Ureter (tissue), 1 donor: ENCODE measurements at regions not wholly inside any gene's neighbourhood (a gene's known extent, or its start where the extent isn't known, plus 50 kb on each side); places are given as distances from the start of the nearest gene placed in this dataset.

Experiments
- DNase-seq: peaks from one replicate; pipeline ENCODE4 v3.0.0-alpha.2; 2020; ENCODE audit warnings: low spot score
- donor health status: DM: yes; HTN: yes; CAD: no.

DNA sequence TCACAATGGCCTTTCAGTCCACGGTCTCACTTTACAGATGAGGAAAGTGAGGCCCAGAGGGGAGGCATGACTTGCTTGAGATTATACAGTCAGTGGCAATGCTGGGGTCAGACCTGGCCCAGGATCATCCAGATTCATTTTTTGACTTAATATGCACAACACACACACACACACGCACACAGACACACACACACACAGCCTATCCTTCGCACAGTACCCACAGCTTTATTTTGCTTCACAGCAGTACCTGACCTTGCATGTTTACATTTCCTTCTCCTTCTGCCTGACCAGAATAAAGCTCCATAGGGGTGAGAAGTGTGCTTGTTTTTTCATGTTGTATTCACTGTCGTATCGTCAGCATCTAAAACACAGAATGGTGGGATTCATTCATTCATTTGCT, 79.8 kb downstream of the VEGFA start:
- no peak for DNase-seq

DNA sequence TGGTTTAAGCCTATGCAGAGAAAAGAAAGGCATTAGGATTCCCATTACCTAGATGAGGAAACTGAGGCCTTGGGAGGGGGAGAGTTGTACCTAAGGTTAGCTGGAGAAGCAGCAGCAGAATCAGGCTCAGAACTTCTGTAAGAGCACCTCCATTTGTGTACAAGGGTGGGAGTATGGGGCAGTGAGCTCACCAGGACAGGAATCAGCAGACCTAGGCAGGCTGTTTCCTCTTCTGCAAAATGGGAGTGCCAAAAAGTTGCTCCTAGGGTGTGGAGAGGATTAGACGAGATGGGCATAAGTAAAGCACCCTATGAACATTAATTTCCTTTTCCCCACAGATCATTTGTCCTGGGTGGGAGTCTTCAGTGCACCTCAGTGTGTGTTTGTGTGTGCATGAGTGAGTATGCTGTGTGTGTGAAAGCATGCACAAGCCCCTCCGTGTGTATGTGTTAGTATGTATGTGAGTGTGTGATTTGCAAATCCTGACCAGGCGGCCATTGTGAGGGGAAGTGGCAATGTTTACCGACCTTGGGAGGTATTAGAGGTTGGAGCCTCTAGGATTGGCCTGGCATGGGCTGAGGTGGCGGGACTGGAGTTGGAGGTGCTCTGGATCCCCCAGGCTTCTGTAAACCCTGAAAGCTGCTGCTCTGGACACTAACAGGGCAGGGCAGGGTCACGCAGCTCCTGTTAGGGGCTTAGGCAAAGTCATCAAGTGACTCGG, 78.8 kb downstream of the VEGFA start:
- DNase-seq: no peak

DNA sequence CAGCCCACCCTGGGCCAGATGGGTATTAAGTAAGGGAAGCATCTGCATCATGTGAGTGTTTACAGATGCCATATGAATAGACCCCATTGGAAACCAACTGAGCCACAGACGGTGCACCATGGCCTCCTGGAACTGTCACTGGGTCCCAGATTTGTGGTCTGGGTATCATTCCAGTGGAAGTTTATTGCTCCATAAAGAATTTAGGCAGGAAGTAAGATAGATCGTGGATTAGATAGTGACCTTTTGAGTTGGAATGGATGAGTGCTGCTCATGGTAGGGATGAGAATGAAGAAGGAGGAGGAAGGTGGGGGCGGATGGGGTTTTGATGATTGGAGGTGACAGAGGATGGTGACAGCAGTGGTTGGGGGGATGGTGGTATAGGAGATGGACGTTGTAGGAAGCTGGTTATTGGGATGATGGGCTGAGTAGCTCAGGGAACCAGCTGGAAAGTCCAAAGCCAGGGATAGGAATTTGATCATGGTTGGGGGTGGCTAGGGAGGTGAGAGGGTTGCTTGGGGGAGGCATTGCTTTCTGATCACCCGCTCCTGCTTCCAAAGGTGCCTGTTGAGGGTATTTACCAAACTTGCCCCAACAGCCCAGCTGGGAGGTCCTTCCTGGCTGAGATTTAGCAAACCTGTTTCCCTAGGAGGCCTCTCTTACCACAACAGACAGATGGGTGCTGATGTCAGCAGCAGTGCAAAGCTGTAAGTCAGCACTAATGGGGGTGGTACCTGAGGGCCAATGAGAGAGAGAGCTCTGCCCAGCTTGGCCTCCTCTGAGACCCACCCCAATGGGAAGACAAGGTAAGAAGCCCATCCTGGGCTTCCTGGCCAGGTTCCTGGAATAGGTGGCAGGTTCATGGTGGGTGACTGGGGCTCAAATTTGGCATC, 78.0 kb downstream of the VEGFA start:
- no peak for DNase-seq

DNA sequence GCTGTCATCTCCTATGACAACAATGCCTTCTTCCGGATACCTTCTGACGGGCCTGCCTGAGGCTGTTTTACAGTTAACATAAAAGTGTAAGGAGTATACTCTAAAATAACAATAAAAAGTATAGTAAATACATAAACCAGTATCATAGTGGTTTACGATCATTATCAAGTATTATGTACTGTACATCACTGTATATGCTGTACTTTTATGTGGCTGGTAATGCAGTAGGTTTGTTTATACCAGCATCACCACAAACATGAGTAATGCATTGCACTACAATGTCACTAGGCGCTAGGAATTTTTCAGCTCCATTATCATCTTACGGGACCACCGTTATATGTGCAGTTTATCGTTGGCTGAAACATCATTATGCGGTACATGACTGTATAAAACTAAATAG, 76.5 kb downstream of the VEGFA start:
- DNase-seq: no peak

DNA sequence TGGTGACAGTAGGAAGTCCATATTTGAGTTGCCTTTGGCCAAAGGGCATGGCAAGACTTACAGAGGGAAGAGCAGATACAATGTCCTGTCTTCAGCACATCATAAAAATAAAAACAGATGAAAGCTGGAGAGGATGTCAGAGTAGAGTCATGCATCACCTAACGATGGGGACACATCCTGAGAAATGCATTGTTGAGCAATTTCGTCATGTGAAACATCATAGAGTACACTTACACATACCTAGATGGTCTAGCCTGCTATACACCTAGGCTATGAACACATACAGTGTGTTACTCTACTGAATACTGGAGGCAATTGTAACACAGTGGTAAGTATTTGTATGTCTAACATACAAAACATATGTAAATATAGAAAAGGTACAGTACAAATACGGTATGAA, 75.6 kb downstream of the VEGFA start:
- DNase-seq: no peak

DNA sequence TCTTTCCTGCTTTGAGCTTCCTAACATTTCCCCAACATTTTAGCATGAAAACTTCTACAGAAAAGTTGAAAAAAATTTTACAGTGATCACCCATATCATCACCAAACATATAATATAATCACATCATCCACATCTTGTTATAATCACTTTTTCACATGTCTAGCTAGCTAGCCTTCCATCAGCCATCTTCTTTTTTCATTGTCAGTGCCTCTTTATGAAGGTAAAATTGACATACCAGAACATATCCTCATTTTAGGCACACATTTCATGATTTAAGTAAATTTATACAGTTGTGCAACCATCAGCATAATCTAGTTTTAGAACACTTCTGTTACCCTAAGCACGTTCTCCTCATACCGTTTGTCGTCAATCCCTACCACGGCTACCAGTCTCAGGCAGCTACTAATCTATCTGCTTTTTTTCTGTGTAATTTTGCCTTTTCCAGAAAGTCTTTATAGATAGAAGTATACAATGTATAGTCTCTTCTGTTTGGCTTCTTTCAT, 73.7 kb downstream of the VEGFA start:
- DNase-seq: no peak

DNA sequence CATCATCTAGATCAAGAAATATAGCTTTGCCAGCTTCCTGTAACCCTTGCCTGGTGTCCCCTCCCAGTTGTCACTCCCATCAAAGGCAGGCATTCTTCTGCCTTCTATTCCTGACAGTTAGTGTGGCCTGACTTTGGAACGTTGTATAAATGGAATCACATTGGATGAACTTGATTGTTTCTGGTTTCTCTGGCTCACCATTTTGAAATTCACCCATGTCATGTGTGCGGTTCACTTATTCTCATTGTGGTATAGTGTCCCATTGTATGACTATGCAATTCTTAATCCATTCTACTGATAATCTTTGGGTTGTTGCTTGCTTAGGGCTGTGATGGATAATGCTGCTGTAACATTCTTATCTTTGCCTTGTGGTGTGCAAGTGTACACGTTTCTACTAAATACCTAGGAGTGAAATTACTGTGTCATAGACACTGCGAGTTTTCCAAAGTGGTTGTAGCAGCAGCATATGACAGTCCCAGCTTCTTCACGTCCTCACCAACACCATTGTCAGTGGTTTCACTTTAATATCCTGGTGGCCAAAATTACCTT, 73.2 kb downstream of the VEGFA start:
- no peak for DNase-seq

DNA sequence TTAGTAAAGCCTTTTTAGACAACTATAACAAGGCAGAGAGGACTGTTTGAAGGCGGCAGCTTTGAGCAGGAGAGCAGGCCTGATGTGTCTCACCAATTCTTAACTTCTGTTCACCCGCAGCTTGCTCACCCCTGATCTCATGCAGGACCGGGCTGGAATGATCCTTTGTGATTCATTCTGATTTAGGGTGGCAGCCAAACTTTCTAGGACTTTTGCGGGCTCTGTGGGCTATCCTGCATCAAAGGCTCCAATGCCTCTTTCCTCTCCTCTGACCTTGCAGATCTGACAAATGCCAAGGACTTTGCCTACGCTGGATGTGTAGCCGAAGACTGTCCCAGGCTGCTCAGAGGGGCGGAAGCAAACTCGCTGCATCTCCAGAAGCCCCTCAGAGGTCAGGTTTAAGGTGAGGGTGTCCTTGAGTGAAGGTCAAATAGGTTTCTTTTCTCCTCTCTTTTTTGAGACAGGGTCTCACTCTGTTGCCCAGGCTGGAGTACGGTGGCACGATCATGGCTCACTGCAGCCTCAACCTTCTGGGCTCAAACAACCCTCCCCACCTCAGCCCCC, 72.3 kb downstream of the VEGFA start:
- DNase-seq: no peak

DNA sequence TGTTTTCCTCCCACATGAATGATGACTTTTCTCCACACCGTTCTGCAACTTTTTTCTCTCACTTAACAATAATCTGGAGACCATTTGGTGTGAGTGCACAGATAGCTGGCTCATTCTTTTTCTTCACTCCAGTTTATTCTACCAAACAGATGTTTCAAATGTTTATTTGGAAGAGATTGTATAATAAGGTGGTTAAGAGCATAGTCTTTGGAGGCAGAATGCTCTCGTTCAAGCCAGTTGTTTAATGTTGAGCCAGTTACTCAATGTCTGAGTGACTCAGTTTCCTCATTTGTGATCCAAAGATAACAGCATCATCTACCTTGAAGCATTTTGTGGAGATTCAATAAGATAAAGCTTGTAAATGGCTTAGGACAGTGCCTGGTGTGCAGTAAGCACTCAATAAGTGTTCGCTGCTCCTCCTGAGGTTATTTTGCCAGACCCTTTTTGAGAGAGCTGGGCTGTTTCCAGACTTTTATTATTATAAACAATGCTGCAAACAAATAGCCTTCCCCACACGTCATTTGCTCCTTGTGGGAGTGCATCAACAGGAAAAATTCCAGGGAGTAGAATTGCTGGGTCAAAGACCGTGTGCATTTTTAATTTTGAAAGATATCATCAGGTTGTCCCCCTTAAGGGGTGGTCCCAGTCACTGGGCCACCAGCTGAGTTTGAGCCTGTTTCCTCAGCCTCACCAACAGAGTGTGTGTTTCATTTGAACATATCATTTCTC, 70.6 kb downstream of the VEGFA start:
- DNase-seq: no peak

DNA sequence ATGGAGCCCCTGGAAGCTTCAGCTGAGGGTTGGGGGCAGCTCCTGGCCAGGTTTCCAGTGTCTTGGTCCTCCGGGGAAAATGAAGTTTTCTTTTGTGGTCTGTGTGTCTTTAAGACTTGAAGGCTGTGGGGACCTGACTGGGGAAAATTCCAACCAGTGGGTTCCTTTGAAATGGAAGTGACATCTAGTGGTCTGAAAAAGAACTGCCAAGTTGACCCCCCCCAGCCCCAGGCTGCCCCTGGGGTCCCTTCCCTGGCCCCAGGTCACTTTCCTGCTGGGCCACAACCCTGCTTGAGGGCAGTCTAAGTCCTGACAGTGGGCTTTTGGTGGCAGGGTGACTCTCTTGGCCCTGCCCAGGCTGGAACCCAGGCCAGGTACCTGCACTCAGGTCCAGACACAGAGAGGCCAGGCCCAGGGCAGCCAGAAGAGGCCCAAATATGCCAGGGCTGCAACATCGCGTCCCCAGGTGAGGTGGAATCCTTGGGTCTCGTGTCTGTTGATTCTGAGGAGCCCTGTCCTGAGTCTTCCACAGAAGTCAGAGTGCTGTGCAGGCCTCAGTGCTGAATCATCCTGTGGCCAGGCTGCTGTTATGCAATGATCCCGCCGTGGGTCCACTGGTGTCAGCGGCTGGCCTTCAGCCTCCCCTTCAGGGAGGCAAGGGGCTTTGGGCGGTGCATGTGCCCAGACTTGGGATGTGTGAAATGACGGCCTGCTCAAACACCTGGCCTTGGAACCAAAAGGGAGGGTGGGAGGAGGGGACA, 68.4 kb downstream of the VEGFA start:
- DNase-seq: no peak

DNA sequence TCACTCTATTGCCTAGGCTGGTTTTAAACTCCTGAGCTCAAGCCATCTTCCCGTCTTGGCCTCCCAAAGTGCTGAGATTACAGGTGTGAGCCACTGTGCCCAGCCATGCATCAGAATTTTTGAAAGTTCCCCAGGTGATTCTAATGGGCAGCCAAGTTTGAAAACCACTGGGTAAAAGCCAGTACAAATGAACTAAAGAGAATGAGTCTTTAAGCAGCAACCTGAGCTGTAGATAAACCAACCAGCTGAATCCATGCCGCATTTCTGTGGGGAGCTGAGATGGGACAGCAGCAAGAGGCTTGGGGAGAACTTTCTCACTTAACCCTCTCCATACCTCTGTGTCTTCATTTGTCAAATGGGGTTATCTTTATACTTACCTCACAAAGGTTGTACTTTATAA, 67.5 kb downstream of the VEGFA start:
- no peak for DNase-seq

DNA sequence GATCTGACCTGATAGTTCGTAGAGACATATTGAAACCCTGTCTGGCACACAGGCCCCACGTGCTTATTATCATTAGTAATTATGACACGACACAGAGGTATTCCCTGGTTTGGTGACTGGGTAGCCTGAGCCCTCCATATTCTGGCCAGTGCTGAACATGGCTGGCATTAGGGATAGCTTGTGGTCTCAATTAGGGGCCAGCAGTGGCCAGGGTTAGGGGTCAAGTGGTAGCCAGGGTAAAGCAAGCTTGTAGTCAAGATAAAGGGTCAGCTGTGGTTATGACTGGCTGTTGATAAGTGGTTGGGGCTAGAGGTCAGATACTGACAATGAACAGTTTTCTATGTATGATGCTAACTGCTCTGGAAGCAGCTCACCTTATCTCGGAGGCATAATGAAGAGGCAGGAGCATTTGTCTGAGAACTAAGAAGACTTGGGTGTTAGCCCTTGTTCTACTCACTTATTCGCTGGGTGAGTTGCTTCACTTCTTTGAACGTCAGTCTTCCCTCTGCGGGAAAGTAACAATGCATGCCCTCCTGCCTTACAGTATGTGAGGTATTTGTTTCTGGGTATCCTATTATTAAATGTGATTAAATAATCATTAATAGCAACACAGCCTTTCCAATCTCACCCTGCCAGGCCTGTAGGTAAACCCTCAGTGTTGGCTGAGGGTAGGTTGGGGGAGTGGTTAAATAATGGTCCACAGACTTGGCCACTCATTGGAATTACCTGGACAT, 66.7 kb downstream of the VEGFA start:
- DNase-seq: no peak
